ENCODE measurements at regions not wholly inside any gene's neighbourhood (a gene's known extent, or its start where the extent isn't known, plus 50 kb on each side); places are given as distances from the start of the nearest gene placed in this dataset.

- no peak for DNase-seq (ENCODE audit: low spot score)
- H3K4me3 ChIP-seq, result no peak overlapping the region
- H3K27ac ChIP-seq, result no peak overlapping the region
- no peak for TF ChIP-seq CTCF (IDR thresholded peaks at IDR 0.05)
These were observed 199.9 kb downstream of the PMAIP1 start for GRCh38 chr18:60099709-60100108.

- TF ChIP-seq CTCF (IDR thresholded peaks at IDR 0.05), result no peak
- DNase-seq (ENCODE audit: low spot score), result no peak
- Histone ChIP-seq H3K27ac (no peak overlapping the region), H3K4me3 (no peak overlapping the region)
These were observed 196.6 kb downstream of the PMAIP1 start for GRCh38 chr18:60096428-60096827.

GRCh38 chr18:60092073-60092472, 192.3 kb downstream of the PMAIP1 start:
- no peak for TF ChIP-seq CTCF (IDR thresholded peaks at IDR 0.05)

GRCh38 chr18:60090170-60090569, 190.4 kb downstream of the PMAIP1 start:
- no peak for DNase-seq (ENCODE audit: low spot score)
- H3K4me3 ChIP-seq, result no peak overlapping the region
- H3K27ac ChIP-seq, result no peak overlapping the region
- no peak for TF ChIP-seq CTCF (IDR thresholded peaks at IDR 0.05)

More at GRCh38 chr18:60092073-60092472, 192.3 kb downstream of the PMAIP1 start:
- Histone ChIP-seq H3K4me3 (no peak overlapping the region), H3K27ac (no peak overlapping the region)
- DNase-seq (ENCODE audit: low spot score), result no peak

- DNase-seq (ENCODE audit: low spot score), result no peak
- Histone ChIP-seq H3K4me3 (no peak overlapping the region), H3K27ac (no peak overlapping the region)
- no peak for TF ChIP-seq CTCF (IDR thresholded peaks at IDR 0.05)
These were observed 183.0 kb downstream of the PMAIP1 start for GRCh38 chr18:60082790-60083189.

- no peak for TF ChIP-seq CTCF (IDR thresholded peaks at IDR 0.05)
- no peak for DNase-seq (ENCODE audit: low spot score)
- no peak overlapping the region for H3K4me3 ChIP-seq
These were observed 182.5 kb downstream of the PMAIP1 start for GRCh38 chr18:60082282-60082681.

GRCh38 chr18:60075477-60075876, 175.7 kb downstream of the PMAIP1 start:
- no peak overlapping the region for H3K4me3 ChIP-seq
- no peak for TF ChIP-seq CTCF (IDR thresholded peaks at IDR 0.05)
- no peak for DNase-seq (ENCODE audit: low spot score)
- H3K27ac ChIP-seq, result no peak overlapping the region

More at GRCh38 chr18:60082282-60082681, 182.5 kb downstream of the PMAIP1 start:
- no peak overlapping the region for H3K27ac ChIP-seq

Data from coronary artery (tissue), 2 donors.